ENCODE measurements at regions not wholly inside any gene's neighbourhood (a gene's known extent, or its start where the extent isn't known, plus 50 kb on each side); places are given as distances from the start of the nearest gene placed in this dataset.

- Histone ChIP-seq H3F3A (ENCODE audit: insufficient read depth, low read length, poor library complexity, severe bottlenecking) (no peaks in the 10 kb centered on the region), H2AFZ (ENCODE audit: low read depth, low read length) (no peak overlapping the region), H3K79me2 (replicated peaks; ENCODE audit: insufficient read depth, low read length) (no peaks in the 10 kb centered on the region), H3K4me3 (ENCODE audit: low read length) (no peak overlapping the region), H3K9ac (ENCODE audit: low read length) (no peak overlapping the region), H3K9me3 (ENCODE audit: low read length) (no peaks in the 10 kb centered on the region), H3K4me2 (ENCODE audit: low read length) (no peak overlapping the region), H3K36me3 (ENCODE audit: insufficient read depth, low read length) (no peaks in the 10 kb centered on the region), H4K20me1 (ENCODE audit: insufficient read depth) (no peaks in the 10 kb centered on the region), H3K27ac (ENCODE audit: low read length) (no peak overlapping the region), H3K27me3 (ENCODE audit: insufficient read depth, low read depth, low read length) (peaks cover 63% of the 10 kb centered on the region), H3K9me2 (ENCODE audit: insufficient read depth, low read length) (no peaks in the 10 kb centered on the region)
- TF ChIP-seq REST (IDR thresholded peaks at IDR 0.05; ENCODE audit: borderline replicate concordance): no peak
- TF ChIP-seq EZH2 (IDR thresholded peaks at IDR 0.05; ENCODE audit: borderline replicate concordance, insufficient read depth, low read length, poor library complexity, severe bottlenecking): no peak
- no peak for TF ChIP-seq TAF1 (IDR thresholded peaks at IDR 0.05; ENCODE audit: low read depth)
- TF ChIP-seq POLR2AphosphoS5 (IDR thresholded peaks at IDR 0.05): no peak
- TF ChIP-seq EP300 (conservative IDR thresholded peaks at IDR 0.05; ENCODE audit: poor library complexity, severe bottlenecking): no peak
- TF ChIP-seq MXI1 (conservative IDR thresholded peaks at IDR 0.05; ENCODE audit: poor library complexity, severe bottlenecking): no peak
- no peak for TF ChIP-seq CTCF (IDR thresholded peaks at IDR 0.05; ENCODE audit: poor library complexity, severe bottlenecking)
- TF ChIP-seq SMC3 (conservative IDR thresholded peaks at IDR 0.05; ENCODE audit: poor library complexity): no peak
- TF ChIP-seq RAD21 (conservative IDR thresholded peaks at IDR 0.05): no peak
Measured at GRCh38 chr21:38661889-38662568, 143.7 kb upstream of the ETS2 start.

GRCh38 chr21:38663282-38663681 lies 142.4 kb upstream of the ETS2 start:
- TF ChIP-seq EZH2 (IDR thresholded peaks at IDR 0.05; ENCODE audit: borderline replicate concordance, insufficient read depth, low read length, poor library complexity, severe bottlenecking): no peak
- TF ChIP-seq RAD21 (conservative IDR thresholded peaks at IDR 0.05): no peak
- TF ChIP-seq SMC3 (conservative IDR thresholded peaks at IDR 0.05; ENCODE audit: poor library complexity): no peak
- TF ChIP-seq TAF1 (IDR thresholded peaks at IDR 0.05; ENCODE audit: low read depth): no peak
- TF ChIP-seq REST (IDR thresholded peaks at IDR 0.05; ENCODE audit: borderline replicate concordance): no peak
- TF ChIP-seq MXI1 (conservative IDR thresholded peaks at IDR 0.05; ENCODE audit: poor library complexity, severe bottlenecking): no peak
- no peak for TF ChIP-seq CTCF (IDR thresholded peaks at IDR 0.05; ENCODE audit: poor library complexity, severe bottlenecking)
- TF ChIP-seq POLR2AphosphoS5 (IDR thresholded peaks at IDR 0.05): no peak
- no peak for TF ChIP-seq EP300 (conservative IDR thresholded peaks at IDR 0.05; ENCODE audit: poor library complexity, severe bottlenecking)
- no peaks in the 10 kb centered on the region for H3K79me2 ChIP-seq (replicated peaks; ENCODE audit: insufficient read depth, low read length)
- peaks cover 57% of the 10 kb centered on the region for H3K27me3 ChIP-seq (ENCODE audit: insufficient read depth, low read depth, low read length)
- no peaks in the 10 kb centered on the region for H3K9me3 ChIP-seq (ENCODE audit: low read length)
- no peaks in the 10 kb centered on the region for H4K20me1 ChIP-seq (ENCODE audit: insufficient read depth)
- H2AFZ ChIP-seq (ENCODE audit: low read depth, low read length): no peak overlapping the region
- H3K4me3 ChIP-seq (ENCODE audit: low read length): no peak overlapping the region
- no peaks in the 10 kb centered on the region for H3K36me3 ChIP-seq (ENCODE audit: insufficient read depth, low read length)
- no peak overlapping the region for H3K9ac ChIP-seq (ENCODE audit: low read length)
- H3K9me2 ChIP-seq (ENCODE audit: insufficient read depth, low read length): no peaks in the 10 kb centered on the region
- H3K27ac ChIP-seq (ENCODE audit: low read length): no peak overlapping the region
- no peaks in the 10 kb centered on the region for H3F3A ChIP-seq (ENCODE audit: insufficient read depth, low read length, poor library complexity, severe bottlenecking)
- H3K4me2 ChIP-seq (ENCODE audit: low read length): no peak overlapping the region

Measured in neural cell (in vitro differentiated cells).